Lower lobe of right lung (tissue), 2 donors: ENCODE measurements at regions not wholly inside any gene's neighbourhood (a gene's known extent, or its start where the extent isn't known, plus 50 kb on each side); places are given as distances from the start of the nearest gene placed in this dataset.
A peak's percentile ranks its signal among the peaks of the same experiment; 100 is the strongest.
"Not testable (repeated sequence)": the region's sequence is repeated elsewhere in the genome, so short reads cannot be mapped to it uniquely, and the experiment has no call there.

ENCODE experiments used
- ATAC-seq, 2 donors: fragments of 200-7000 bp; cut with Tn5 transposase; one replicate each; pipeline ENCODE4 v1.9.1; 2020 to 2022; ENCODE audit warnings: mild to moderate bottlenecking in 2 of 2, moderate library complexity in 2 of 2
- DNase-seq: peaks from one replicate; pipeline ENCODE4 v3.0.0-alpha.2; 2020
- H3K27ac ChIP-seq: fragments of 200-600 bp; one replicate; pipeline ENCODE4 v1.8.0; 2022
- H3K27me3 ChIP-seq: fragments of 200-600 bp; one replicate; pipeline ENCODE4 v1.8.0; 2022; ENCODE audit warnings: low read depth
- H3K36me3 ChIP-seq: fragments of 200-600 bp; one replicate; pipeline ENCODE4 v1.8.0; 2022; ENCODE audit warnings: mild to moderate bottlenecking
- H3K4me1 ChIP-seq: fragments of 200-600 bp; one replicate; pipeline ENCODE4 v1.8.0; 2022
- H3K4me3 ChIP-seq: fragments of 200-600 bp; one replicate; pipeline ENCODE4 v1.8.0; 2022; ENCODE audit warnings: mild to moderate bottlenecking
- H3K9me3 ChIP-seq: fragments of 200-600 bp; one replicate; pipeline ENCODE4 v1.8.0; 2022
- intact Hi-C: fragments of 100-400 bp; cut with DNase I; formaldehyde crosslinking; loops from one replicate; pipeline ENCODE4 v1.11.0; 2022
- TF ChIP-seq, protein P1 (sequence below): fragments of 200-600 bp; IDR thresholded peaks from one replicate; pipeline ENCODE4 v1.8.0; 2022; ENCODE audit warnings: antibody characterized with exemption, mild to moderate bottlenecking
- donor health status: DM: no; HTN: yes; CAD: no; lungs with severe emphysema.

- TF ChIP-seq, protein P1, sequence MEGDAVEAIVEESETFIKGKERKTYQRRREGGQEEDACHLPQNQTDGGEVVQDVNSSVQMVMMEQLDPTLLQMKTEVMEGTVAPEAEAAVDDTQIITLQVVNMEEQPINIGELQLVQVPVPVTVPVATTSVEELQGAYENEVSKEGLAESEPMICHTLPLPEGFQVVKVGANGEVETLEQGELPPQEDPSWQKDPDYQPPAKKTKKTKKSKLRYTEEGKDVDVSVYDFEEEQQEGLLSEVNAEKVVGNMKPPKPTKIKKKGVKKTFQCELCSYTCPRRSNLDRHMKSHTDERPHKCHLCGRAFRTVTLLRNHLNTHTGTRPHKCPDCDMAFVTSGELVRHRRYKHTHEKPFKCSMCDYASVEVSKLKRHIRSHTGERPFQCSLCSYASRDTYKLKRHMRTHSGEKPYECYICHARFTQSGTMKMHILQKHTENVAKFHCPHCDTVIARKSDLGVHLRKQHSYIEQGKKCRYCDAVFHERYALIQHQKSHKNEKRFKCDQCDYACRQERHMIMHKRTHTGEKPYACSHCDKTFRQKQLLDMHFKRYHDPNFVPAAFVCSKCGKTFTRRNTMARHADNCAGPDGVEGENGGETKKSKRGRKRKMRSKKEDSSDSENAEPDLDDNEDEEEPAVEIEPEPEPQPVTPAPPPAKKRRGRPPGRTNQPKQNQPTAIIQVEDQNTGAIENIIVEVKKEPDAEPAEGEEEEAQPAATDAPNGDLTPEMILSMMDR = no peak
- H3K27me3 ChIP-seq = no peaks in the 10 kb centered on the region
- no peaks in the 10 kb centered on the region for H3K4me1 ChIP-seq
- no peak overlapping the region for H3K4me3 ChIP-seq
- ATAC-seq = no peak
- no peak for DNase-seq
- intact Hi-C loops = no loop called here
- no peaks in the 10 kb centered on the region for H3K36me3 ChIP-seq
- no peak overlapping the region for H3K27ac ChIP-seq
- H3K9me3 ChIP-seq = no peaks in the 10 kb centered on the region
These were observed 75.4 kb upstream of the CDC42EP3 start for GRCh38 chr2:37746883-37747282.

- Histone ChIP-seq H3K27ac (no peak overlapping the region), H3K4me3 (no peak overlapping the region), H3K4me1 (no peaks in the 10 kb centered on the region), H3K36me3 (no peaks in the 10 kb centered on the region), H3K27me3 (no peaks in the 10 kb centered on the region), H3K9me3 (no peaks in the 10 kb centered on the region)
- intact Hi-C loops = no loop called here
- ATAC-seq (no peak), DNase-seq (no peak)
- TF ChIP-seq, protein P1 = no peak
These were observed 77.1 kb upstream of the CDC42EP3 start for GRCh38 chr2:37748541-37748940.

GRCh38 chr2:37750286-37750685 lies 78.8 kb upstream of the CDC42EP3 start:
- intact Hi-C loops, H3K27me3 ChIP-seq: not testable (repeated sequence)
- ATAC-seq = peak; percentile 81 to 83

GRCh38 chr2:37752766-37753165 lies 81.3 kb upstream of the CDC42EP3 start:
- Histone ChIP-seq H3K4me1 (no peaks in the 10 kb centered on the region), H3K9me3 (no peaks in the 10 kb centered on the region), H3K4me3 (no peak overlapping the region), H3K27ac (no peak overlapping the region), H3K27me3 (no peaks in the 10 kb centered on the region), H3K36me3 (no peaks in the 10 kb centered on the region)
- intact Hi-C loops = no loop called here
- no peak for ATAC-seq
- DNase-seq = no peak
- TF ChIP-seq, protein P1 = no peak

More at GRCh38 chr2:37750286-37750685, 78.8 kb upstream of the CDC42EP3 start:
- H3K27ac ChIP-seq, H3K9me3 ChIP-seq, H3K36me3 ChIP-seq, DNase-seq, H3K4me3 ChIP-seq, H3K4me1 ChIP-seq: not testable (repeated sequence)

- ATAC-seq (peak in 1 of 2 donors; percentile 53), DNase-seq (no peak)
- intact Hi-C loops = no loop called here
- TF ChIP-seq, protein P1 = no peak
- Histone ChIP-seq H3K9me3 (no peaks in the 10 kb centered on the region), H3K4me3 (no peak overlapping the region), H3K27me3 (no peaks in the 10 kb centered on the region), H3K4me1 (no peaks in the 10 kb centered on the region), H3K27ac (no peak overlapping the region), H3K36me3 (no peaks in the 10 kb centered on the region)
These were observed 82.3 kb upstream of the CDC42EP3 start for GRCh38 chr2:37753758-37754157.

DNA sequence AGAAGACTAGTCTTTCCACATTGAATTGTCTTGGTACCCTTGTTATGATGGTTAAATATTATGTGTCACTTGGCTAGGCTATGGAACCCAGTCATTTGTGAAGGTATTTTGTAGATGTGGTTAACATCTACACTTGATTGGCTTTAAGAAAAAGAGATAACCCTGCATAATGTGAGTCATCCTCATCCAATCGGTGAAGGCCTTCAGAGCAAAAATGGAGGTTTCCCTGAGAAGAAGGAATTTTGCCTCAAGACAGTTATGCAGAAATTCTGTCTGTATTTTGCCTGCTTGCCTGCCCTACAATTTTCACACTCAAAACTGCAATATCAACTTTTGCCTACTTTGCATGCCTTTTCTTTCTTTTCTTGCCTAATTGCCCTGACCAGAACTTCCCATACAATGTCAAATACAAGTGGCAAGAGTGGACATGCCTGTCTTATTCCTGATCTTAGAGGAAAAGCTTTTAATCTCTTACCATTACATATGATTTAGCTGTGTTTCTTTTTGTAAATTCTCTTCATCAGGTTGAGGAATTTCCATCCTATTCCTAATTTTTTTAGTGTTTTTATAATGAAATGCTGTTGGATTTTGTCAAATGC lies 84.6 kb upstream of the CDC42EP3 start:
- H3K4me1 ChIP-seq, H3K4me3 ChIP-seq, H3K27ac ChIP-seq, intact Hi-C loops, H3K9me3 ChIP-seq, H3K36me3 ChIP-seq, H3K27me3 ChIP-seq, DNase-seq, ATAC-seq: not testable (repeated sequence)

- H3K4me1 ChIP-seq, ATAC-seq, DNase-seq, H3K27me3 ChIP-seq, intact Hi-C loops, H3K27ac ChIP-seq, H3K4me3 ChIP-seq, H3K9me3 ChIP-seq, H3K36me3 ChIP-seq: not testable (repeated sequence)
These were observed 86.0 kb upstream of the CDC42EP3 start for GRCh38 chr2:37757456-37757855.

- H3K4me3 ChIP-seq, intact Hi-C loops, H3K9me3 ChIP-seq, H3K4me1 ChIP-seq, H3K27me3 ChIP-seq, H3K27ac ChIP-seq, H3K36me3 ChIP-seq, DNase-seq: not testable (repeated sequence)
- ATAC-seq = peak; percentile 54 to 58
These were observed 86.7 kb upstream of the CDC42EP3 start for GRCh38 chr2:37758141-37758601.

GRCh38 chr2:37759989-37760388 lies 88.5 kb upstream of the CDC42EP3 start:
- H3K9me3 ChIP-seq, ATAC-seq, H3K4me1 ChIP-seq, H3K27me3 ChIP-seq, H3K4me3 ChIP-seq, H3K27ac ChIP-seq, H3K36me3 ChIP-seq, intact Hi-C loops, DNase-seq: not testable (repeated sequence)
